ENCODE measurements at regions not wholly inside any gene's neighbourhood (a gene's known extent, or its start where the extent isn't known, plus 50 kb on each side); places are given as distances from the start of the nearest gene placed in this dataset.

DNA sequence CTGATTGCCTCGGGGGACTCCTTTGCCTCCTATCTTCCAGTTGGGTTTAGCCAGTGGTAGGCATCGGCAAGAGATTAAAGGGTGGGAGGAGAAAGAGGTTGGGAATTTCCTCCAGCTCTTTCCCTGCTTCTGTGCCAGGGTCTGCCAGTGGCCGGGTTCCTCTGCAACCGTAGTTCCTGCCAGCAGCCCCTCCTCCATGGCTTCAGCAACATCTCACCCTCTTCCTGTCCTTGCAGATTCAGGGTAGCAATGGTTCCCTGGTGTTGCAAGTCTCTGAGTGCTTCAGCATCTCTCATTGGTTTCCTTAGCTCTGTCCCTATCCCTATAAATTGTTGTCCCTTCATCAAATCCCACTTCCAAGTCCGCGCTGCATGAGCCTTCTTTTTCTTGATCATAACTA lies 223.1 kb upstream of the JUN start:
- no peak overlapping the region for H3K4me3 ChIP-seq (ENCODE audit: low read depth, poor library complexity, severe bottlenecking)
- TF ChIP-seq, protein P1, sequence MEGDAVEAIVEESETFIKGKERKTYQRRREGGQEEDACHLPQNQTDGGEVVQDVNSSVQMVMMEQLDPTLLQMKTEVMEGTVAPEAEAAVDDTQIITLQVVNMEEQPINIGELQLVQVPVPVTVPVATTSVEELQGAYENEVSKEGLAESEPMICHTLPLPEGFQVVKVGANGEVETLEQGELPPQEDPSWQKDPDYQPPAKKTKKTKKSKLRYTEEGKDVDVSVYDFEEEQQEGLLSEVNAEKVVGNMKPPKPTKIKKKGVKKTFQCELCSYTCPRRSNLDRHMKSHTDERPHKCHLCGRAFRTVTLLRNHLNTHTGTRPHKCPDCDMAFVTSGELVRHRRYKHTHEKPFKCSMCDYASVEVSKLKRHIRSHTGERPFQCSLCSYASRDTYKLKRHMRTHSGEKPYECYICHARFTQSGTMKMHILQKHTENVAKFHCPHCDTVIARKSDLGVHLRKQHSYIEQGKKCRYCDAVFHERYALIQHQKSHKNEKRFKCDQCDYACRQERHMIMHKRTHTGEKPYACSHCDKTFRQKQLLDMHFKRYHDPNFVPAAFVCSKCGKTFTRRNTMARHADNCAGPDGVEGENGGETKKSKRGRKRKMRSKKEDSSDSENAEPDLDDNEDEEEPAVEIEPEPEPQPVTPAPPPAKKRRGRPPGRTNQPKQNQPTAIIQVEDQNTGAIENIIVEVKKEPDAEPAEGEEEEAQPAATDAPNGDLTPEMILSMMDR (IDR thresholded peaks at IDR 0.05), result no peak
- no peak for DNase-seq (ENCODE audit: low spot score in 2 of 2)
- WGBS, 2 donors, result 65 to 72% methylated on average over 6 of the region's 6 CpGs
- intact Hi-C loops (cut with DNase I; ENCODE audit: low total_unique reads), result no loop called here

DNA sequence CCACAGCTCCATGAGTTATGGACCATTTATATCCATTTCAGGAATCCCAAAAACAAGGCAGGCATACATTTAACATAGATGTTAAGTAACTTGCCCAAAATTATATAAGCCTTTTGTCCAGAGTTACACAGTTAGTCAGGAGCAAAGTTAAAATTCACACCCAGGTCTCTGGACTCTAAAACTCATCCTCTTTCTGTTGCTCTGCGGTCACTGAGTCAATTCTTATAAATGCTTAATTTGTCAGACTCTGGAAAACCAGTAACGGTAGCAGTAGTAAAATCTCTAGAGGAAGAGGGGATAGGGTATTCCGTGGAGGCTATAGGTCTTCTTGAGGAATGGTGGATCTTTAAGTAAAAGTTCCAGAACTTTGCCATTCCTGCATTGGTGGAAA lies 223.6 kb upstream of the JUN start:
- DNase-seq (ENCODE audit: low spot score in 2 of 2), result no peak
- no peak overlapping the region for H3K4me3 ChIP-seq (ENCODE audit: low read depth, poor library complexity, severe bottlenecking)
- intact Hi-C loops (cut with DNase I; ENCODE audit: low total_unique reads), result no loop called here
- TF ChIP-seq, protein P1 (IDR thresholded peaks at IDR 0.05), result no peak
- no peak for TF ChIP-seq POLR2A (IDR thresholded peaks at IDR 0.05)
- WGBS, 2 donors, result 85 to 90% methylated on average over 3 of the region's 3 CpGs

DNA sequence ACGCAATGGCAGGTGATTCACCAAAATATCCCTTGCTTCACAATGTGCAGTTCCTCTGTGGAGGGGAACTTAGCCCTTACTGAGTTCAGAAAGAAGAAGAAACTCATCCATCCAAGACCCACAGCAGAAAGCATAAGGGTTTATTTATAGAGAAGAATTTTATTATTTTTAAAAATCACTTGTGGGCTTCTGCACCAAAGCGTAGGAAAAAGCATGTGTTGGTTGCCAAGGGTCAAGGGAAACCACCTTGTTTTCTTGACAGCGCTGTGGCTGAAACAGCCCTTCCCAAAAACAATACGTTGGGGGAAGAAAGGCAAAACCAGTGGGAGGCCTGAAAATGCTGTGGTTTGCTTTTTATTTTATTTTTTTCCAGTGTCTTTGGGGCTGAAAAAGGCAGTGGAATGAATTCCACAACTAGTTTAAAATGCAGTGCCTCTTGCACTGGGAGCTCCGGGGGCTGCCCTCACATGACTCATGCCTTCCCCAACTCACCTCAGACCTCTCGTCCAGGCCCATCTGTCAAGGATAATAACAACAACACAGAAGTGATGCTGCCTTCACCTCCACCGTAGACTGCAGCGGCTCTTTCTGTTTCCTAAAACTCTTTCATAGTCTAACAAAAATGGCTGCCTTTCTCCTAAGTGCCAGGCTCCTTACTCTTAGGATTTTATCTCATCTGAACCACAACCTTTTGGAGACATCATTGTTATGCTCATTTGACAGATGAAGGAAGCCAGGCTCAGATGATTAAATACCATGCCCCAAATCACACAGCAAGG lies 224.2 kb upstream of the JUN start:
- 57 to 66% methylated on average over 8 of the region's 8 CpGs for whole genome bisulfite sequencing, 2 donors

DNA sequence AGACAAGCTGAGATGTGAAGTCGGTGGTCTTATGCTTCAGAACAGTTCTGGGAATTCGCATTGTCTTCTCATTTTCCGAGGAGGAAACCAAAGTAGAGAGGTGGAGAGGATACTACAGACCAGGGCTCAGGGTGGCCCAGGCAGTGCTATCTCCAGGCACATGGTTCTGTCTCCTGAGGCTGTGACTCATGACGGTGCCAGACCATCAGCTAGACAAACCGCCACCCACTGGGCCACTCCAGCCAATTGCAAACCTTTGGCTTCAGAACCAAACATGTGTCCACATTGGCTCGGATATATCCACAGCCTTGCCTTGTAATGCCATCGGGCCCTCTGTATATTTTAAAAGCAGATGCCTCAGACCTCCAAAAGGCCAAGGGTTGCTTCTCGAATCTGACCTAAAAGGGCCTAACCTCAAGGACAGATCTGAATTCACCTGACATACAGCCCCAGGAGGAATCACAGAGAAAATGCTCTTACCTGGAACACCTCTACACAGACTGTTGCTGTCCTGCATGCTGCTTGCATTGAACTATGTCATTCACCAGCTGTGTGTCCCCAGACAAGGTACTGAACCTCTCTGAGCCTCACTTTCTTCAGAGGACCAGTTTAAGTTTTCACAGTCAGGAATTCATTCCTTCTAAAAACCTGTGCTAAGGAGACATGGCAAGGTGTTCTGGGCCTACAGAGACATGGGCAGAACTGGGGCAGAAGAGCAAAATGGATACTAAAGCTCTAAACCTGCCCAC lies 224.9 kb upstream of the JUN start:
- WGBS, 2 donors, result 76 to 83% methylated on average over 8 of the region's 8 CpGs
- TF ChIP-seq POLR2A (IDR thresholded peaks at IDR 0.05), result no peak
- no peak for DNase-seq (ENCODE audit: low spot score in 2 of 2)
- intact Hi-C loops (cut with DNase I; ENCODE audit: low total_unique reads), result no loop called here
- H3K4me3 ChIP-seq (ENCODE audit: low read depth, poor library complexity, severe bottlenecking), result no peak overlapping the region

More for the DNA sequence above, 224.2 kb upstream of the JUN start:
- DNase-seq (ENCODE audit: low spot score in 2 of 2), result no peak
- TF ChIP-seq, protein P1 (IDR thresholded peaks at IDR 0.05), result no peak
- TF ChIP-seq POLR2A (IDR thresholded peaks at IDR 0.05), result no peak
- intact Hi-C loops (cut with DNase I; ENCODE audit: low total_unique reads), result no loop called here
- no peak overlapping the region for H3K4me3 ChIP-seq (ENCODE audit: low read depth, poor library complexity, severe bottlenecking)

DNA sequence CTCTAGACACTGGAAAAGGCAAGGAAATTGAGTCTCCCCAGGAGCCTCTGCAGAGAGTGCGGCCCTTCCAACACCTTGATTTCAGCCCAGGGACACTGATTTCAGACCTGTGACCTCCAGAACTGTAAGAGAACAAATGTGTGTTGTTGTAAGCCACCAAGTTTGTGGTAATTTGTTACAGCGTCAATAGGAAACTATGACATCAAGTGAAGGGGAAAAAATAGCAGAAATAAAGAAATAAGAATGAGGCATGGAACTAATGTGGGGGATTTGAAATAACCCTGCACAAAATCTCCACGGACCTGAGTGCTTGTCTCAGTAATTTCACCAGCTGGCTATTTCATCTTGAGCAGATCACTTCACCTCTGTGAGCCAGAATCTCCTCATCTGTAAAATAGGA lies 227.8 kb upstream of the JUN start:
- no peak for DNase-seq (ENCODE audit: low spot score in 2 of 2)
- intact Hi-C loops (cut with DNase I; ENCODE audit: low total_unique reads), result no loop called here
- H3K4me3 ChIP-seq (ENCODE audit: low read depth, poor library complexity, severe bottlenecking), result no peak overlapping the region
- 91 to 94% methylated on average over 3 of the region's 3 CpGs for WGBS, 2 donors
- TF ChIP-seq, protein P1 (IDR thresholded peaks at IDR 0.05), result no peak
- no peak for TF ChIP-seq POLR2A (IDR thresholded peaks at IDR 0.05)

DNA sequence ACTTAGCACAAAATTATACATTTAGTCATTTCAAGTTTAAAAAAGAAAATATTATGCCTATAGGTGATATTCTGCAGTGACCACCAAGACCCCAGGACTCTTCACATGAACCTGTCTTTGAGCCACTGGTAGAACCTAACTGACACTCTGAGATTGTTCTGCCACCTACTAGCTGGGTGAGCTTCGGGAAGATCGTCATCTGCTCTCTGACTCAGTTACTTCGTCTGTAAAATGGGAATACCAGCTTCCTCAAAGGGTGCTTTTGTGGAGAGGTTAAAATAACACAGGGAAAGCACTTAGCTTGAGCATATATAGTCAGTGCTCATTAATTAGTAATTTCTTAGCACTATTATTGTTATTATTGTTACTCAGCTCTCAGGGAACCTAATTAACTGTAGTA lies 228.5 kb upstream of the JUN start:
- no peak overlapping the region for H3K4me3 ChIP-seq (ENCODE audit: low read depth, poor library complexity, severe bottlenecking)
- 90 to 96% methylated on average over 3 of the region's 3 CpGs for WGBS, 2 donors
- no peak for DNase-seq (ENCODE audit: low spot score in 2 of 2)
- intact Hi-C loops (cut with DNase I; ENCODE audit: low total_unique reads), result no loop called here
- TF ChIP-seq POLR2A (IDR thresholded peaks at IDR 0.05), result no peak
- TF ChIP-seq, protein P1 (IDR thresholded peaks at IDR 0.05), result no peak

Data from lower leg skin (tissue), 4 donors.